K562 (cell line): ENCODE measurements at regions not wholly inside any gene's neighbourhood (a gene's known extent, or its start where the extent isn't known, plus 50 kb on each side); places are given as distances from the start of the nearest gene placed in this dataset.

Source experiments
- ATAC-seq: fragments of 200-7000 bp; cut with Tn5 transposase; 3 replicates; pipeline ENCODE4 v1.9.1; 2020; ENCODE audit warnings: moderate library complexity
- BruUV-seq: library from RNA; stranded (reverse); fragments of 400-500 nt; replicated peaks from 2 replicates; lab custom pipeline; 2021; lab: Mats Ljungman, UMichigan
- CTCF ChIA-PET: fragments of 300-600 bp; formaldehyde crosslinking; extraction: SDS; loops from one replicate; lab custom pipeline; 2021; ENCODE audit warnings: low intra/inter-chr PET ratio; lab: Yijun Ruan, JAX
- POLR2A ChIA-PET: fragments of 300-600, 350-650 bp; sonication (Branson Sonifier 250); formaldehyde crosslinking; extraction: SDS; loops from one replicate; lab custom pipeline; 2021; ENCODE audit warnings: antibody characterized with exemption, inconsistent platforms; lab: Yijun Ruan, JAX
- DNase-seq, 4 experiments: peaks; one replicate each; pipeline versions ENCODE4 v3.0.0 to v3.0.0-alpha.2; 2011 to 2018; ENCODE audit warnings: low spot score in 3 of 4, mixed read lengths in 3 of 4; ENCODE audit errors: extremely low read depth in 1 of 4
- FAIRE-seq: peaks from 2 replicates; lab custom pipeline; 2011; peaks lifted over from hg19 to GRCh38; lab: Jason Lieb, UNC
- H2AFZ ChIP-seq: 2 replicates; pipeline ENCODE4 v1.6.0; 2011; ENCODE audit warnings: low read depth, low read length, control low read depth, inconsistent platforms
- H3K27ac ChIP-seq: fragments of 200-600 bp; 3 replicates; pipeline ENCODE4 v1.8.0; 2011; ENCODE audit warnings: low read depth, mild to moderate bottlenecking, control low read depth, inconsistent platforms, low read length, moderate library complexity, mixed read lengths; ENCODE audit errors: extremely low read depth
- H3K27me3 ChIP-seq, 2 experiments: fragments of 300-600 bp in 1 of 2; 2 replicates in 1 of 2; 3 replicates in 1 of 2; pipeline versions ENCODE4 v1.6.0 to v1.8.0; 2011; ENCODE audit warnings: inconsistent platforms in 2 of 2, low read length in 2 of 2, mild to moderate bottlenecking in 1 of 2, mixed read lengths in 1 of 2, moderate library complexity in 1 of 2; ENCODE audit not compliant: control insufficient read depth in 2 of 2, insufficient read depth in 2 of 2
- H3K36me3 ChIP-seq: fragments of 300-600 bp; 3 replicates; pipeline ENCODE4 v1.8.0; 2011; ENCODE audit warnings: mild to moderate bottlenecking, low read length, inconsistent platforms; ENCODE audit not compliant: control insufficient read depth, insufficient read depth
- H3K4me1 ChIP-seq, 2 experiments: fragments of 200-600 bp in 1 of 2; replicated peaks in 1 of 2; 2 replicates in 1 of 2; 3 replicates in 1 of 2; pipeline versions ENCODE4 v1.5.1 to v1.8.0; 2011; ENCODE audit warnings: inconsistent platforms in 2 of 2, low read length in 2 of 2, mild to moderate bottlenecking in 1 of 2, mixed read lengths in 1 of 2, moderate library complexity in 1 of 2; ENCODE audit not compliant: control insufficient read depth in 2 of 2, insufficient read depth in 2 of 2
- H3K4me2 ChIP-seq: 2 replicates; pipeline ENCODE4 v1.6.1; 2011; ENCODE audit warnings: low read length, control low read depth, inconsistent platforms, mixed read lengths; ENCODE audit not compliant: insufficient read depth
- H3K4me3 ChIP-seq: fragments of 200-600 bp; sonication (generic), shearing (Covaris generic); 2 replicates; pipeline ENCODE4 v1.5.1; 2016; ENCODE audit warnings: control low read depth, inconsistent platforms
- H3K79me2 ChIP-seq: fragments of 200-600 bp; 3 replicates; pipeline ENCODE4 v1.8.0; 2011; ENCODE audit warnings: low read length, inconsistent platforms; ENCODE audit not compliant: control insufficient read depth, insufficient read depth
- H3K9ac ChIP-seq, 2 experiments: 2 replicates each; pipeline versions ENCODE4 v1.6.0 to v1.6.1; 2011; ENCODE audit warnings: low read depth in 2 of 2, low read length in 2 of 2, control low read depth in 1 of 2, inconsistent platforms in 1 of 2, mild to moderate bottlenecking in 1 of 2, mixed read lengths in 1 of 2; ENCODE audit not compliant: insufficient read depth in 1 of 2
- H3K9me1 ChIP-seq: one replicate; pipeline ENCODE4 v1.6.0; 2011; ENCODE audit warnings: inconsistent platforms, mild to moderate bottlenecking, low read length, moderate library complexity; ENCODE audit not compliant: control insufficient read depth, insufficient read depth
- H3K9me3 ChIP-seq: replicated peaks from 2 replicates; pipeline ENCODE4 v1.5.1; 2011; ENCODE audit warnings: low read depth, low read length, inconsistent platforms; ENCODE audit not compliant: control insufficient read depth, insufficient read depth
- H4K20me1 ChIP-seq: replicated peaks from 2 replicates; pipeline ENCODE4 v1.6.1; 2011; ENCODE audit warnings: low read length, inconsistent platforms, mixed read lengths; ENCODE audit not compliant: control insufficient read depth, insufficient read depth
- FOXP4 ChIP-seq: sonication (generic); formaldehyde crosslinking; IDR thresholded peaks from 2 replicates; pipeline ENCODE4 v1.8.0; 2022; ENCODE audit warnings: mild to moderate bottlenecking, missing genetic modification reagents, borderline replicate concordance
- GABPA ChIP-seq: fragments of 200-800 bp; sonication (Bioruptor generic); conservative IDR thresholded peaks from 2 replicates; pipeline ENCODE4 v1.6.1; 2016; ENCODE audit warnings: low read depth, missing genetic modification characterization, missing compliant biosample characterization
- HOXB6 ChIP-seq: fragments of 250-450 bp; sonication (Bioruptor Pico); IDR thresholded peaks from 2 replicates; pipeline ENCODE4 v1.5.1; 2022; ENCODE audit warnings: mild to moderate bottlenecking, borderline replicate concordance
- RAD51 ChIP-seq: fragments of 450-650 bp; IDR thresholded peaks from 2 replicates; pipeline ENCODE4 v1.7.1; 2016; ENCODE audit warnings: low read depth, mild to moderate bottlenecking, borderline replicate concordance
- TAF15 ChIP-seq: fragments of 200-400 bp; formaldehyde crosslinking; IDR thresholded peaks from 2 replicates; pipeline ENCODE4 v1.6.1; 2017; ENCODE audit warnings: mild to moderate bottlenecking, low read depth, low read length, moderate library complexity
- TAF7 ChIP-seq: fragments of 450-650 bp; IDR thresholded peaks from 2 replicates; pipeline ENCODE4 v1.6.1; 2016; ENCODE audit warnings: missing genetic modification characterization, missing compliant biosample characterization
- U2AF2 ChIP-seq: fragments of 200-400 bp; formaldehyde crosslinking; optimal IDR thresholded peaks from 2 replicates; pipeline ENCODE3; 2017; ENCODE audit warnings: low read depth, mild to moderate bottlenecking, low read length
- ZBTB5 ChIP-seq: fragments of 450-650 bp; IDR thresholded peaks from 2 replicates; pipeline ENCODE4 v1.6.1; 2017; ENCODE audit warnings: antibody characterized with exemption
- ZBTB7A ChIP-seq: IDR thresholded peaks from 2 replicates; pipeline ENCODE4 v1.6.1; 2011; ENCODE audit warnings: low read depth, mild to moderate bottlenecking, low read length, moderate library complexity, borderline replicate concordance; ENCODE audit not compliant: control insufficient read depth
- ZC3H4 ChIP-seq: sonication (generic); formaldehyde crosslinking; IDR thresholded peaks from 2 replicates; pipeline ENCODE4 v1.9.0; 2021; ENCODE audit warnings: missing genetic modification reagents, borderline replicate concordance
- ZNF589 ChIP-seq: fragments of 200-800 bp; sonication (Bioruptor generic); IDR thresholded peaks from 2 replicates; pipeline ENCODE4 v1.6.1; 2016; ENCODE audit warnings: low read depth, missing genetic modification characterization, missing compliant biosample characterization
- ZNF695 ChIP-seq: fragments of 450-650 bp; formaldehyde crosslinking; IDR thresholded peaks from 2 replicates; pipeline ENCODE4 v1.4.0; 2020; ENCODE audit warnings: mild to moderate bottlenecking, moderate library complexity
- ZNF699 ChIP-seq: fragments of 250-450 bp; sonication (Bioruptor Pico); IDR thresholded peaks from 2 replicates; pipeline ENCODE4 v1.8.0; 2021; ENCODE audit warnings: mild to moderate bottlenecking, moderate library complexity; ENCODE audit not compliant: insufficient replicate concordance
- ZNF76 ChIP-seq: fragments of 250-450 bp; sonication (Bioruptor Pico); IDR thresholded peaks from 2 replicates; pipeline ENCODE4 v1.4.0; 2020; ENCODE audit warnings: mild to moderate bottlenecking, moderate library complexity, borderline replicate concordance
- ZNF766 ChIP-seq: fragments of 200-800 bp; sonication (Bioruptor generic); conservative IDR thresholded peaks from 2 replicates; pipeline ENCODE4 v1.6.1; 2016; ENCODE audit warnings: missing genetic modification characterization, missing compliant biosample characterization
- WGBS: fragments of 100-300 bp; shearing (Covaris generic); methylation state at CpG from one replicate; pipeline ENCODE4 v1.1.6; 2016; ENCODE audit warnings: low coverage, mixed read lengths; ENCODE audit not compliant: insufficient coverage; ENCODE audit errors: missing lambda C conversion rate; 5-methylcytosine and 5-hydroxymethylcytosine counted together
- in situ Hi-C: fragments of 300-500 bp; cut with MboI; formaldehyde crosslinking; loops from 4 replicates; pipeline ENCODE4 v1.15.0; 2018; ENCODE audit warnings: inconsistent platforms, mixed read lengths
- intact Hi-C: fragments of 100-400 bp; cut with micrococcal nuclease; formaldehyde crosslinking; loops from 2 replicates; pipeline ENCODE4 v1.14.2; 2022
- TF ChIP-seq, protein P1 (sequence below): fragments of 250-450 bp; sonication (Bioruptor Pico); IDR thresholded peaks from 2 replicates; pipeline ENCODE4 v1.8.0; 2021; ENCODE audit warnings: moderate library complexity, mild to moderate bottlenecking, inconsistent platforms

DNA sequence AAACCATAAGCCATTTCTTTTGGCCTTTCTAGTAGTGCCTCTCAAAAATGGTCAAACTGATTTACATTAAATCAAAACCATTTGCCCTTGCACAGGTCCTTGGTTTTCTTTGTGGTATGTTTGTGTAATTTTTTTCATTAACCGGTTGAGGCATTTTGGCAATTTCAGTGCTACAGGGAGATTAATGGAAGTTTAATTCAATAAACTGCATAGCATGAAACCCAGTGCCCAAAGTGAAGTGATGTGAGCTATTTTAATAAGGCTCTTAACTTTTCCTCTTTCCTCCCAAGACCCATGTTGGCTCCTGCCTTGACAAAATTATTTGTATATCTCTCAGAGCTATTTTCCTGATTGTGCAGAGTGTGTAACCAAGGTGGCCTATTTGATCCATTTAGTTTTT lies 326.2 kb upstream of the SEMA6A start (continued):
- no peak for TF ChIP-seq ZBTB5
- TF ChIP-seq TAF7 (tag) = no peak
- no peak for TF ChIP-seq U2AF2
- TF ChIP-seq, protein P1, sequence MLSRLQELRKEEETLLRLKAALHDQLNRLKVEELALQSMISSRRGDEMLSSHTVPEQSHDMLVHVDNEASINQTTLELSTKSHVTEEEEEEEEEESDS (CRISPR knock-in tag) = no peak
- no peak for TF ChIP-seq ZC3H4 (CRISPR knock-in tag)
- no peak for TF ChIP-seq RAD51

DNA sequence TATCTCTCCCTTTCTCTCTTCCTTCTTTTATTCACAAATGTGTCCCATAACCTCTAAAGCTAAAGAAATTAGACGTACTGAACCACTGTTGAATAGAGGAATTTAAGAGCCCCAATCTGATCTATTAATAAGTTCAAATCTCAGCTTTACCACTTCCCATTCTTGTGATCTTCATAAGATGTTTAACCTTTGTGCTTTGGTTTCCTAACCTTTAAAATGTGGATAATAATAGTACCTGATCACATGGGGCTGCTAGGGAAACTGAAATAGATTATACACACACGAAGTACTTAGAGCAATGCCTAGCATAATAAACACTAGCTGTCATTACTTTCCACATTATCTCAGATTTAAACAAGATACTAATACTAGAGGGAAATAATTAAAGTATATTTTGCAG lies 324.3 kb upstream of the SEMA6A start:
- Histone ChIP-seq H3K4me2 (no peak overlapping the region), H3K36me3 (no peaks in the 10 kb centered on the region), H3K4me3 (no peak overlapping the region), H3K4me1 (no peaks in the 10 kb centered on the region), H3K9ac (no peak overlapping the region), H3K9me1 (no peaks in the 10 kb centered on the region), H4K20me1 (no peaks in the 10 kb centered on the region), H3K27me3 (no peaks in the 10 kb centered on the region), H3K27ac (no peak overlapping the region), H2AFZ (no peak overlapping the region), H3K9me3 (no peaks in the 10 kb centered on the region), H3K79me2 (no peaks in the 10 kb centered on the region)
- POLR2A ChIA-PET = no interaction called here
- WGBS = 0% methylated on average over 2 of the region's 2 CpGs
- no peak for ATAC-seq
- CTCF ChIA-PET = no interaction called here
- in situ Hi-C loops (no loop called here), intact Hi-C loops (no loop called here)
- DNase-seq = no peak
- TF ChIP-seq ZNF699 (CRISPR knock-in tag) = no peak
- no peak for TF ChIP-seq GABPA
- TF ChIP-seq, protein P1 (CRISPR knock-in tag) = no peak
- no peak for TF ChIP-seq ZNF589 (CRISPR knock-in tag)
- no peak for TF ChIP-seq TAF15
- TF ChIP-seq ZBTB7A = no peak
- no peak for TF ChIP-seq ZC3H4 (CRISPR knock-in tag)
- TF ChIP-seq ZNF766 = no peak
- TF ChIP-seq HOXB6 = no peak
- no peak for TF ChIP-seq FOXP4 (CRISPR knock-in tag)
- TF ChIP-seq ZNF76 (CRISPR knock-in tag) = no peak
- TF ChIP-seq ZNF695 (CRISPR knock-in tag) = no peak
- no peak for FAIRE-seq
- BruUV-seq = no TSS peak
